RPMI7951 (cell line): ENCODE measurements at regions not wholly inside any gene's neighbourhood (a gene's known extent, or its start where the extent isn't known, plus 50 kb on each side); places are given as distances from the start of the nearest gene placed in this dataset.

Source experiments
- DNase-seq: peaks from one replicate; pipeline ENCODE4 v3.0.0-alpha.2; 2012; ENCODE audit warnings: low read depth

GRCh38 chr4:35038079-35038805, 1206.1 kb downstream of the ARAP2 start:
- DNase-seq, result no peak

- no peak for DNase-seq
Observed at GRCh38 chr4:35038845-35039244, 1205.5 kb downstream of the ARAP2 start.

GRCh38 chr4:35052546-35052945, 1191.8 kb downstream of the ARAP2 start:
- DNase-seq, result no peak

- DNase-seq, result no peak
Observed at GRCh38 chr4:35063031-35063570, 1181.2 kb downstream of the ARAP2 start.

GRCh38 chr4:35066406-35066805, 1177.9 kb downstream of the ARAP2 start:
- no peak for DNase-seq

GRCh38 chr4:35080799-35081198, 1163.5 kb downstream of the ARAP2 start:
- DNase-seq, result no peak

- no peak for DNase-seq
Observed at GRCh38 chr4:35087218-35087617, 1157.1 kb downstream of the ARAP2 start.

- DNase-seq, result no peak
Observed at GRCh38 chr4:35100932-35101331, 1143.4 kb downstream of the ARAP2 start.

GRCh38 chr4:35102066-35102465, 1142.2 kb downstream of the ARAP2 start:
- no peak for DNase-seq

- no peak for DNase-seq
Observed at GRCh38 chr4:35105486-35105885, 1138.8 kb downstream of the ARAP2 start.

- no peak for DNase-seq
Observed at GRCh38 chr4:35106091-35106734, 1138.1 kb downstream of the ARAP2 start.

- DNase-seq, result no peak
Observed at GRCh38 chr4:35124106-35124505, 1120.2 kb downstream of the ARAP2 start.

- DNase-seq, result no peak
Observed at GRCh38 chr4:35125995-35126712, 1118.2 kb downstream of the ARAP2 start.

GRCh38 chr4:35138449-35138848, 1105.9 kb downstream of the ARAP2 start:
- DNase-seq, result no peak

- no peak for DNase-seq
Observed at GRCh38 chr4:35147761-35148160, 1096.6 kb downstream of the ARAP2 start.

GRCh38 chr4:35151816-35152572, 1092.3 kb downstream of the ARAP2 start:
- peak; percentile 8 for DNase-seq

- no peak for DNase-seq
Observed at GRCh38 chr4:35163168-35163567, 1081.1 kb downstream of the ARAP2 start.

GRCh38 chr4:35164063-35164462, 1080.3 kb downstream of the ARAP2 start:
- DNase-seq, result no peak

- DNase-seq, result no peak
Observed at GRCh38 chr4:35166466-35166865, 1077.8 kb downstream of the ARAP2 start.

- no peak for DNase-seq
Observed at GRCh38 chr4:35167385-35167784, 1076.9 kb downstream of the ARAP2 start.

GRCh38 chr4:35175487-35175886, 1068.8 kb downstream of the ARAP2 start:
- DNase-seq, result no peak

GRCh38 chr4:35175894-35176293, 1068.4 kb downstream of the ARAP2 start:
- DNase-seq, result no peak
